Parathyroid adenoma (tissue), 2 donors: ENCODE measurements at regions not wholly inside any gene's neighbourhood (a gene's known extent, or its start where the extent isn't known, plus 50 kb on each side); places are given as distances from the start of the nearest gene placed in this dataset.
A peak's percentile ranks its signal among the peaks of the same experiment; 100 is the strongest.

Experiments
- H2AFZ ChIP-seq: fragments of 300-600 bp; sonication (generic); one replicate; pipeline ENCODE4 v1.7.0; 2017; ENCODE audit warnings: antibody characterized with exemption, mild to moderate bottlenecking
- H3K27ac ChIP-seq: fragments of 300-600 bp; sonication (generic); one replicate; pipeline ENCODE4 v1.7.0; 2017
- H3K27me3 ChIP-seq: fragments of 300-600 bp; sonication (generic); one replicate; pipeline ENCODE4 v1.7.0; 2017; ENCODE audit warnings: low read length; ENCODE audit not compliant: control insufficient read depth, insufficient read depth
- H3K36me3 ChIP-seq: fragments of 300-600 bp; sonication (generic); one replicate; pipeline ENCODE4 v1.7.0; 2017; ENCODE audit warnings: low read length; ENCODE audit not compliant: control insufficient read depth, insufficient read depth
- H3K4me1 ChIP-seq: fragments of 300-600 bp; sonication (generic); one replicate; pipeline ENCODE4 v1.7.0; 2017; ENCODE audit warnings: control low read depth
- H3K4me2 ChIP-seq: fragments of 300-600 bp; sonication (generic); one replicate; pipeline ENCODE4 v1.7.0; 2017; ENCODE audit warnings: low read length
- H3K4me3 ChIP-seq: fragments of 300-600 bp; sonication (generic); one replicate; pipeline ENCODE4 v1.7.0; 2017; ENCODE audit warnings: low read depth, low read length
- H3K79me2 ChIP-seq: fragments of 300-600 bp; sonication (generic); one replicate; pipeline ENCODE4 v1.7.0; 2017; ENCODE audit warnings: control low read depth
- H3K9ac ChIP-seq: fragments of 300-600 bp; sonication (generic); one replicate; pipeline ENCODE4 v1.7.0; 2017; ENCODE audit warnings: mild to moderate bottlenecking
- H3K9me3 ChIP-seq: fragments of 300-600 bp; sonication (generic); one replicate; pipeline ENCODE4 v1.7.0; 2017; ENCODE audit warnings: low read length; ENCODE audit not compliant: control insufficient read depth
- TF ChIP-seq, protein P1 (sequence below): fragments of 300-600 bp; sonication (generic); IDR thresholded peaks from one replicate; pipeline ENCODE4 v1.7.0; 2017; ENCODE audit warnings: antibody characterized with exemption, mild to moderate bottlenecking
- donor health status: primary hyperparathyroidism.

DNA sequence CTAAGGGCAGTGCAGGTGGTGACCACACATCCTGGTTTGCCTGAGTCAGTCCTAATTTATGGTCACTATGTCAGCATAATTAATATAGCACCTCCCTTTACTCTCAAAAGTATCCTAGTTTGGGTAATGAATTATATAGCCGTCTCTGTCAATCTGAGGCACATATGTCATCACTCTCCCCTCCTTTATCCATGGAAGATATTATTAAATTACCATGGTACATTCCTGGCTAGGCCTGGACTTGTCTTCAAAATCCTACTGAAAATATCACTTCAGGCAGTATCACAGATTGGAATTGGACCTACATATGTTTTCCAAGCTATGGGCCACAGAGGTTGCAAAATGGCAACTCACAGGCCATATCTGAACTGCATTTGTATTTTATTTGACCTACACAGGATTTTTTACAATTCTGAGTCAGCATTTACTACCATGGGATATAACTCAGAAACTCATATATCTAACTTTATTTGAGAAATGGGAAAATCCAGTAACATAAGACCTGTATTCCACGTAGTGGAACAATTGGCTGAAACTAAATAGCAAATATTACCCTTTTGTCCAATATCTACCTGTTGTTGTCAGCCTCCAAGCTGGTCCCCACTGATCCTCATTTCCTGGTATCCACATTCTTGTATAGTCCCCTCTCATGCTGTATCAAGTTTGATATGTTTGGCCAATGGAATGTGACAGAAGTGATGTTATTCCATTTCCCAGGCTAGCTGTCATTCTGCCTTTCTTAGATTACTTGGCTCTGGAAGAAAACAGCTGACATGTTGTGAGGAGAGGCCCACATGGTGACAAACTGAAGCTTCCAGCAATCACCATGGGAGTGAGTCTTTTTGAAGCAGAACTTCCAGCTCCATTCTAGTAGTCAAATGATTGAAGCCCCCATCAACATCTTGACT is 102.5 kb upstream of the MDM1 start:
- H3K36me3 ChIP-seq, result no peaks in the 10 kb centered on the region
- no peaks in the 10 kb centered on the region for H3K27me3 ChIP-seq
- H3K79me2 ChIP-seq, result no peaks in the 10 kb centered on the region

DNA sequence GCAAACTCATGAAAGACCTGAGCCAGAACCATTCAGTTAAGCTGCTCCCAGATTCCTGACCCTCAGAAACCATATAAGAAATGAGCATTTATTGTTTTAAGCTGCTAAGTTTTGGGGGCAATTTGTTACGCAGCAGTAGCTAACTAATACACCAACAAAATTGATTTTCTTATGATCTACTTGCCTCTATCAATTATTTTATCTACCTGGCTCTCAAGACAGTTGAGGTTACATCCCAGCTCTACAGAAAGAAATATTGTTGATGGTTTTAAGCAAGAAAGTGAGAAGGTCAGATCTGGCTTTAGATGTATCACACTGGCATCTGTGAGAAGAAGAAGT is 103.1 kb upstream of the MDM1 start:
- Histone ChIP-seq H3K4me3 (no peak overlapping the region), H2AFZ (no peak overlapping the region), H3K9me3 (no peaks in the 10 kb centered on the region), H3K27ac (no peak overlapping the region), H3K4me1 (peaks cover 5% of the 10 kb centered on the region), H3K9ac (no peak overlapping the region), H3K36me3 (no peaks in the 10 kb centered on the region), H3K4me2 (no peak overlapping the region), H3K79me2 (no peaks in the 10 kb centered on the region), H3K27me3 (no peaks in the 10 kb centered on the region)
- TF ChIP-seq, protein P1, sequence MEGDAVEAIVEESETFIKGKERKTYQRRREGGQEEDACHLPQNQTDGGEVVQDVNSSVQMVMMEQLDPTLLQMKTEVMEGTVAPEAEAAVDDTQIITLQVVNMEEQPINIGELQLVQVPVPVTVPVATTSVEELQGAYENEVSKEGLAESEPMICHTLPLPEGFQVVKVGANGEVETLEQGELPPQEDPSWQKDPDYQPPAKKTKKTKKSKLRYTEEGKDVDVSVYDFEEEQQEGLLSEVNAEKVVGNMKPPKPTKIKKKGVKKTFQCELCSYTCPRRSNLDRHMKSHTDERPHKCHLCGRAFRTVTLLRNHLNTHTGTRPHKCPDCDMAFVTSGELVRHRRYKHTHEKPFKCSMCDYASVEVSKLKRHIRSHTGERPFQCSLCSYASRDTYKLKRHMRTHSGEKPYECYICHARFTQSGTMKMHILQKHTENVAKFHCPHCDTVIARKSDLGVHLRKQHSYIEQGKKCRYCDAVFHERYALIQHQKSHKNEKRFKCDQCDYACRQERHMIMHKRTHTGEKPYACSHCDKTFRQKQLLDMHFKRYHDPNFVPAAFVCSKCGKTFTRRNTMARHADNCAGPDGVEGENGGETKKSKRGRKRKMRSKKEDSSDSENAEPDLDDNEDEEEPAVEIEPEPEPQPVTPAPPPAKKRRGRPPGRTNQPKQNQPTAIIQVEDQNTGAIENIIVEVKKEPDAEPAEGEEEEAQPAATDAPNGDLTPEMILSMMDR, result no peak

More for the DNA sequence above, 102.5 kb upstream of the MDM1 start:
- H3K27ac ChIP-seq, result no peak overlapping the region
- H3K4me3 ChIP-seq, result no peak overlapping the region
- H3K9me3 ChIP-seq, result no peaks in the 10 kb centered on the region
- no peak overlapping the region for H2AFZ ChIP-seq
- no peak overlapping the region for H3K9ac ChIP-seq
- no peak overlapping the region for H3K4me2 ChIP-seq
- H3K4me1 ChIP-seq, result peaks cover 5% of the 10 kb centered on the region
- TF ChIP-seq, protein P1, result no peak

- H3K79me2 ChIP-seq, result no peaks in the 10 kb centered on the region
- TF ChIP-seq, protein P1, result no peak
- no peak overlapping the region for H2AFZ ChIP-seq
- H3K27ac ChIP-seq, result no peak overlapping the region
- H3K4me1 ChIP-seq, result peaks cover 5% of the 10 kb centered on the region
- no peak overlapping the region for H3K9ac ChIP-seq
- H3K4me2 ChIP-seq, result no peak overlapping the region
- H3K9me3 ChIP-seq, result no peaks in the 10 kb centered on the region
- H3K4me3 ChIP-seq, result no peak overlapping the region
- no peaks in the 10 kb centered on the region for H3K27me3 ChIP-seq
- no peaks in the 10 kb centered on the region for H3K36me3 ChIP-seq
Observed at GRCh38 chr12:68435816-68436215, 103.7 kb upstream of the MDM1 start.

DNA sequence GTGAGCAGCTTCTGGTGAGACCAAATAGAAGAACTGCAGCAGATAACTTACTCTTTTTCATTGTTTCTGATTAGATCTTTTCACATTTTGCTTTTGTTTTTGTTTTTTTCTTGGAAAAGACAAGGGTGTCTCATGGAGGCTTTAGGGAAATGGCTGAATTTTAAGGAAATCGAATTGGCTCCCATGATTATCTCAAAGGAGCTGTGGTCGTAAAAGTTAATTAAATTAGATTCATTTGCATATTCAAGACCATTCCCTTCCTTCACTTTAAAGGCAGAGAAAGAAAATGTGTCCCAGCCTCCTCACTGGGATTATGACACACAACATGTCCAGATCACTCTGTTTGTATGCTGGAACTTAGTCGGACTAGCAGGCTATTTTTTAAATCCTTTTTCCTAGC is 106.4 kb upstream of the MDM1 start:
- TF ChIP-seq, protein P1, result no peak
- H2AFZ ChIP-seq, result peak overlapping the region; percentile 77
- H3K4me2 ChIP-seq, result no peak overlapping the region
- peaks cover 5% of the 10 kb centered on the region for H3K4me1 ChIP-seq
- no peaks in the 10 kb centered on the region for H3K27me3 ChIP-seq
- no peaks in the 10 kb centered on the region for H3K36me3 ChIP-seq
- no peaks in the 10 kb centered on the region for H3K9me3 ChIP-seq
- no peak overlapping the region for H3K9ac ChIP-seq
- no peak overlapping the region for H3K27ac ChIP-seq
- H3K4me3 ChIP-seq, result no peak overlapping the region
- H3K79me2 ChIP-seq, result no peaks in the 10 kb centered on the region
